Right lobe of liver (tissue), 4 donors: ENCODE measurements at regions not wholly inside any gene's neighbourhood (a gene's known extent, or its start where the extent isn't known, plus 50 kb on each side); places are given as distances from the start of the nearest gene placed in this dataset.

ENCODE experiments used
- POLR2A ChIP-seq: fragments of 450-650 bp; IDR thresholded peaks from one replicate; pipeline ENCODE4 v1.6.1; 2017; ENCODE audit warnings: antibody characterized with exemption, mild to moderate bottlenecking
- TF ChIP-seq, protein P1 (sequence below), 4 donors: fragments of 200-600 bp in 3 of 4; fragments of 450-650 bp in 1 of 4; IDR thresholded peaks; one replicate each; pipeline versions ENCODE4 v1.5.1 to v1.8.0; 2016 to 2022; ENCODE audit warnings: antibody characterized with exemption in 4 of 4, mild to moderate bottlenecking in 2 of 4
- donor health status: DM: no; HTN: no; CAD: no.
- donor health status: DM: no; HTN: no; CAD: no.
- donor health status: DM: no; HTN: yes; CAD: no.

DNA sequence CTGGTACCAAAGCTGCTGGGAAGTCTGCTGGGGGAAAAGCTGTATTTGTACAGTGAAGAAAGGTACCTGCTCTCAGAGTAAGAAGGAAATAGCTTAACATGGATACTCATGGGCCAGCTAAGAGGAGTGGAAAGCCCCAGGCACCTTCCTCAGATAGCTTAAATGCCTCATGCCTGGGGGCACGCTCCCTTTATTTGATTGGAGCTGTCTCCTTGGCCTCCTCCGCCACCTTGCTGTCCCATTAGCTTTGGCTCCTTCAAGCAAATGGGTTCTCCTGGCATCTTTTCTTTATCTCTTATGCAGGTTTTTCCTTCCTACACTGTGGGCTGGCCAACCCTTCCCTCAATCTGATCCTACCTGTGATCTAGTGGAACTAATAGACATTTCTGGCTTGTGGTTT is 318.5 kb downstream of the SH2D4B start:
- TF ChIP-seq, protein P1, sequence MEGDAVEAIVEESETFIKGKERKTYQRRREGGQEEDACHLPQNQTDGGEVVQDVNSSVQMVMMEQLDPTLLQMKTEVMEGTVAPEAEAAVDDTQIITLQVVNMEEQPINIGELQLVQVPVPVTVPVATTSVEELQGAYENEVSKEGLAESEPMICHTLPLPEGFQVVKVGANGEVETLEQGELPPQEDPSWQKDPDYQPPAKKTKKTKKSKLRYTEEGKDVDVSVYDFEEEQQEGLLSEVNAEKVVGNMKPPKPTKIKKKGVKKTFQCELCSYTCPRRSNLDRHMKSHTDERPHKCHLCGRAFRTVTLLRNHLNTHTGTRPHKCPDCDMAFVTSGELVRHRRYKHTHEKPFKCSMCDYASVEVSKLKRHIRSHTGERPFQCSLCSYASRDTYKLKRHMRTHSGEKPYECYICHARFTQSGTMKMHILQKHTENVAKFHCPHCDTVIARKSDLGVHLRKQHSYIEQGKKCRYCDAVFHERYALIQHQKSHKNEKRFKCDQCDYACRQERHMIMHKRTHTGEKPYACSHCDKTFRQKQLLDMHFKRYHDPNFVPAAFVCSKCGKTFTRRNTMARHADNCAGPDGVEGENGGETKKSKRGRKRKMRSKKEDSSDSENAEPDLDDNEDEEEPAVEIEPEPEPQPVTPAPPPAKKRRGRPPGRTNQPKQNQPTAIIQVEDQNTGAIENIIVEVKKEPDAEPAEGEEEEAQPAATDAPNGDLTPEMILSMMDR (IDR thresholded peaks at IDR 0.05), result no peak
- no peak for TF ChIP-seq POLR2A
